ENCODE measurements at regions not wholly inside any gene's neighbourhood (a gene's known extent, or its start where the extent isn't known, plus 50 kb on each side); places are given as distances from the start of the nearest gene placed in this dataset.
"Not testable (repeated sequence)": the region's sequence is repeated elsewhere in the genome, so short reads cannot be mapped to it uniquely, and the experiment has no call there.

DNA sequence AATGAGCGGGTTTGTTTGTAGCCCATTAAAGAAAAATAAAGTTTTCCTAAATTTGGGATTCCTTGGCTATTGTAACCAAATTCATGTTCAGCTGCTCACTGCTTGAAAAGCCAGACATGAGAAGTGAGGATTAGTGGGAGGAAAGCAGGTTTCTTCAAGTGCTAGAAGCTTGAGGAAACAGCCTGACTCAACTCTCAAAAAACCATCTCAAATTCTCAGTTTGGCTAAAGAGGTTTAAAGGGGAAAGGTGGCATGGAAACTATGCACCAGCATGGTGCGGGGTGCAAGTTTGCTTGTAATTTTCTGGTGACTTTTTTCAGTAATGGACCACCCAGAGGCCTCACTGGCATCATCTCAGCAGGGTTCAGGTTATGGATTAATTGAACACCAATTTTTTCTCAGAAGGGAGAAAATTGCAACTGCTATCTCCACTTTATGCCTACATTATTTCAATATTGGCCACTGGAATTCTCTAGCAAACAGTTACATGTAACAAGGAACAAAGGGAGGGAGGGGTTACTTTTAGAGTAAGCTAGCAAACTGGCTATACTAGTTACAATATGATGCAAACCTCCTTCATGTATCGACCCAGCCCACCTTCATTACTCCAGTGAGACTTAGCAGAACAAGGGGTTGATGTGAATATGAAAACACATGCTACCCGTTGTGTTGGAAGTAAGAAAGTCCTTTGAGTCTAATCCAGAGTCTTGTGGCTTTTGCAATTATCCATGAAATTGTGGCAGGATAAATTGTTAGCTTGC is 85.0 kb upstream of the IFNGR1 start:
- H3K4me1 ChIP-seq (ENCODE audit: insufficient read depth, low read length) = peaks cover 9% of the 10 kb centered on the region
- H3K4me3 ChIP-seq (ENCODE audit: low read length) = no peak overlapping the region
- H3K9ac ChIP-seq (ENCODE audit: low read depth, low read length) = no peak overlapping the region
- H3K9me3 ChIP-seq (ENCODE audit: insufficient read depth, low read depth, low read length) = no peaks in the 10 kb centered on the region
- no peaks in the 10 kb centered on the region for H3K27me3 ChIP-seq (ENCODE audit: insufficient read depth, low read length)
- no peaks in the 10 kb centered on the region for H3K36me3 ChIP-seq (ENCODE audit: insufficient read depth, low read depth, low read length)
- H3K27ac ChIP-seq (ENCODE audit: low read length) = no peak overlapping the region

- Histone ChIP-seq H3K9me3 (ENCODE audit: insufficient read depth, low read depth, low read length) (no peaks in the 10 kb centered on the region), H3K9ac (ENCODE audit: low read depth, low read length) (no peak overlapping the region), H3K27me3 (ENCODE audit: insufficient read depth, low read length) (no peaks in the 10 kb centered on the region), H3K36me3 (ENCODE audit: insufficient read depth, low read depth, low read length) (no peaks in the 10 kb centered on the region), H3K27ac (ENCODE audit: low read length) (no peak overlapping the region), H3K4me1 (ENCODE audit: insufficient read depth, low read length) (peaks cover 8% of the 10 kb centered on the region), H3K4me3 (ENCODE audit: low read length) (no peak overlapping the region)
These were observed 84.3 kb upstream of the IFNGR1 start for GRCh38 chr6:137303441-137303840.

GRCh38 chr6:137299681-137300080 is 80.5 kb upstream of the IFNGR1 start:
- H3K4me1 ChIP-seq (ENCODE audit: insufficient read depth, low read length) = peaks cover 32% of the 10 kb centered on the region
- H3K36me3 ChIP-seq (ENCODE audit: insufficient read depth, low read depth, low read length) = no peaks in the 10 kb centered on the region
- H3K27ac ChIP-seq (ENCODE audit: low read length) = no peak overlapping the region
- H3K4me3 ChIP-seq (ENCODE audit: low read length) = no peak overlapping the region
- H3K9me3 ChIP-seq (ENCODE audit: insufficient read depth, low read depth, low read length) = no peaks in the 10 kb centered on the region
- H3K27me3 ChIP-seq (ENCODE audit: insufficient read depth, low read length) = no peaks in the 10 kb centered on the region
- no peak overlapping the region for H3K9ac ChIP-seq (ENCODE audit: low read depth, low read length)

GRCh38 chr6:137297887-137298286 is 78.7 kb upstream of the IFNGR1 start:
- H3K27ac ChIP-seq (ENCODE audit: low read length) = no peak overlapping the region
- no peaks in the 10 kb centered on the region for H3K27me3 ChIP-seq (ENCODE audit: insufficient read depth, low read length)
- no peaks in the 10 kb centered on the region for H3K9me3 ChIP-seq (ENCODE audit: insufficient read depth, low read depth, low read length)
- peak overlapping the region; percentile 46; the same call in 1 of the 2 replicates for H3K9ac ChIP-seq (ENCODE audit: low read depth, low read length)
- no peaks in the 10 kb centered on the region for H3K36me3 ChIP-seq (ENCODE audit: insufficient read depth, low read depth, low read length)
- peak overlapping the region; percentile 44; the same call in 1 of the 2 replicates for H3K4me3 ChIP-seq (ENCODE audit: low read length)
- H3K4me1 ChIP-seq (ENCODE audit: insufficient read depth, low read length) = peaks cover 32% of the 10 kb centered on the region

GRCh38 chr6:137292326-137292725 is 73.1 kb upstream of the IFNGR1 start:
- H3K27ac ChIP-seq (ENCODE audit: low read length); H3K27me3 ChIP-seq (ENCODE audit: insufficient read depth, low read length); H3K4me3 ChIP-seq (ENCODE audit: low read length); H3K9me3 ChIP-seq (ENCODE audit: insufficient read depth, low read depth, low read length); H3K9ac ChIP-seq (ENCODE audit: low read depth, low read length); H3K36me3 ChIP-seq (ENCODE audit: insufficient read depth, low read depth, low read length): not testable (repeated sequence)
- peaks cover 16% of the 10 kb centered on the region for H3K4me1 ChIP-seq (ENCODE audit: insufficient read depth, low read length)

DNA sequence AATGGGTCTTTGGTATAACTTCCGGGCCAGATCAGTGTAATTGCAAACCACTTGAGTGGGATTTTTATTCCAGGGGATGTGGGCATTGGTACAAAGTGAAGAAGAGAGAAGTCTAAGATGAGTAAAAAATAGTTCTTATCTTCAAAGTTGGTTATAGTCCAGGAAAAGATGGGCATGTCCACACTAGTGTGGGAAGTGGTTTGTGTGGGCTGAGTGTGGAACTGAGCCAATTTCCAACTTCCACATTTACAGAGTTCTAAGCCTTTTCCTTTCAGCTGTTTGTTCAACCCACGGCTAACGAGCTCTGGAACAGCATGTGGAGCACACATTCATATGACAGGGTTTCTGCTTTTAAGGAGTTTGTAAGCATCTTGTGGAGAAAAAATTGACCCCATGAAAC is 72.3 kb upstream of the IFNGR1 start:
- Histone ChIP-seq H3K4me1 (ENCODE audit: insufficient read depth, low read length) (peaks cover 7% of the 10 kb centered on the region), H3K27me3 (ENCODE audit: insufficient read depth, low read length) (no peaks in the 10 kb centered on the region), H3K27ac (ENCODE audit: low read length) (no peak overlapping the region), H3K9ac (ENCODE audit: low read depth, low read length) (no peak overlapping the region), H3K9me3 (ENCODE audit: insufficient read depth, low read depth, low read length) (no peaks in the 10 kb centered on the region), H3K36me3 (ENCODE audit: insufficient read depth, low read depth, low read length) (no peaks in the 10 kb centered on the region), H3K4me3 (ENCODE audit: low read length) (no peak overlapping the region)

DNA sequence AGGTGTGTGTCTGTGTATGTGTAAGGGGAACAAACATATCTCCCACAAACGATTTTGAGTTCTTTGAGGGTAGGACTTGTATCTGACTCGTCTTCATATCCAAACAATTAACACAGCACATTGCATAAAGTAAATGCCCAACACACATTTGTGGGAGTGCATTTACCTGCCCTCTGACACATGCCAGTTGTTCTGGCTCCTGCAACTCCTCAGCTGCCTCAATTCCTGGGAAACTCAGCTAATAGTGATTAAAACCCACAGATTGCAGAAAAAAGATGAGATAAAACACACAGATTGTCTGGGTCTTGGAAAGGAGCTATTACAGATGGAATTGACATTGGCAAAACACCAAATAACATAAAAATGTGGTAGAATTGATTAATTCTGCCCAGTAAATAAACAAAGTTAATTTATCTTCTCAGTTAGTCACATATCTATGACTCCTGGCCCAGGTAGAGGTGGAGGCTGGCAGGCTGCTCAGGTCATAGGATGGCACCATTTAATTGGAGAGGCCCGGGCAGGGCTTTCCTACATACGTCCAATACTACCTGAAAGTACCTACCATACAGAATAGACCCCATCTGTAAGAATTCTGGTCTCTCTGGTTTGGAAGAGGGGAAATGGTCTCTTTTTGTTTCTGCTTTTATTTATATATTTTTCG is 71.5 kb upstream of the IFNGR1 start:
- Histone ChIP-seq H3K36me3 (ENCODE audit: insufficient read depth, low read depth, low read length) (no peaks in the 10 kb centered on the region), H3K9ac (ENCODE audit: low read depth, low read length) (no peak overlapping the region), H3K4me3 (ENCODE audit: low read length) (no peak overlapping the region), H3K9me3 (ENCODE audit: insufficient read depth, low read depth, low read length) (no peaks in the 10 kb centered on the region), H3K4me1 (ENCODE audit: insufficient read depth, low read length) (peaks cover under 1% of the 10 kb centered on the region; the same call in 1 of the 2 replicates), H3K27ac (ENCODE audit: low read length) (no peak overlapping the region), H3K27me3 (ENCODE audit: insufficient read depth, low read length) (no peaks in the 10 kb centered on the region)

- H3K9ac ChIP-seq (ENCODE audit: low read depth, low read length) = no peak overlapping the region
- H3K36me3 ChIP-seq (ENCODE audit: insufficient read depth, low read depth, low read length) = no peaks in the 10 kb centered on the region
- H3K4me1 ChIP-seq (ENCODE audit: insufficient read depth, low read length) = no peaks in the 10 kb centered on the region
- no peaks in the 10 kb centered on the region for H3K27me3 ChIP-seq (ENCODE audit: insufficient read depth, low read length)
- no peak overlapping the region for H3K4me3 ChIP-seq (ENCODE audit: low read length)
- no peaks in the 10 kb centered on the region for H3K9me3 ChIP-seq (ENCODE audit: insufficient read depth, low read depth, low read length)
- no peak overlapping the region for H3K27ac ChIP-seq (ENCODE audit: low read length)
These were observed 67.7 kb upstream of the IFNGR1 start for GRCh38 chr6:137286916-137287315.

DNA sequence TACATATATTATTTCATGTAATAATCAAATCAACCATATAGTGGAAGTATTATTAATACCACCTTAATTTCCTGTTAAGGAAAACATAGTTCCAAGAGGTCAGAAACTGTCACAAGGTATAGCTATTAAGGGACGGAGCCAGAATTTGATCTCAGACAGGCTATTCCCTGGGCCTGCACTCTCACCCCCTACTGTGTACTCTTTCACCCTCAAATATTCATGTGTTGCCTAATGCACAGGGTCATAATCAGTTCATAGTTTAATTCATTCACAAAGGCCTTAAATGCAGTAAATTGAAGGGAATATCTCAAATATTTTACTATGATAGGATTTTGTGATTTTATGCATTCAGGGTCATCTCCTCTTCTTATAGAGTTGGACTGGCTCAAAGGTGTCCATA is 67.2 kb upstream of the IFNGR1 start:
- Histone ChIP-seq H3K9ac (ENCODE audit: low read depth, low read length) (no peak overlapping the region), H3K27ac (ENCODE audit: low read length) (no peak overlapping the region), H3K4me1 (ENCODE audit: insufficient read depth, low read length) (no peaks in the 10 kb centered on the region), H3K36me3 (ENCODE audit: insufficient read depth, low read depth, low read length) (no peaks in the 10 kb centered on the region), H3K9me3 (ENCODE audit: insufficient read depth, low read depth, low read length) (no peaks in the 10 kb centered on the region), H3K27me3 (ENCODE audit: insufficient read depth, low read length) (no peaks in the 10 kb centered on the region), H3K4me3 (ENCODE audit: low read length) (no peak overlapping the region)

DNA sequence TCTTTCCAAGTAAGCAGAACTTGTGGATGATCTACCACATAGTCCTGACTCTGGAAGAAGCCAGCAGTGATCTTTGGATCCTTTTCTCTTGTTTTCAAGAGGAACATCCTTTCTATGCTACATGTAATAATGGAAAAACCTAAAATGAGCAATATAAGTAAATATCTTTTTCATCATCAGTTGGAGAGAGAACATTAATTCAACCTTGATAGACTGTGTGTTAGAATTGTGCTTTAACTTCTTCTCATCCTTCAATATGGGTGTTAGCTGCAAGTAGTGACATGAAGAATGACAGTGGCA is 65.6 kb upstream of the IFNGR1 start:
- no peaks in the 10 kb centered on the region for H3K27me3 ChIP-seq (ENCODE audit: insufficient read depth, low read length)
- H3K4me1 ChIP-seq (ENCODE audit: insufficient read depth, low read length) = no peaks in the 10 kb centered on the region
- H3K9ac ChIP-seq (ENCODE audit: low read depth, low read length) = no peak overlapping the region
- H3K9me3 ChIP-seq (ENCODE audit: insufficient read depth, low read depth, low read length) = no peaks in the 10 kb centered on the region
- no peaks in the 10 kb centered on the region for H3K36me3 ChIP-seq (ENCODE audit: insufficient read depth, low read depth, low read length)
- no peak overlapping the region for H3K27ac ChIP-seq (ENCODE audit: low read length)
- H3K4me3 ChIP-seq (ENCODE audit: low read length) = no peak overlapping the region

GRCh38 chr6:137283940-137284810 is 65.0 kb upstream of the IFNGR1 start:
- no peak overlapping the region for H3K4me3 ChIP-seq (ENCODE audit: low read length)
- no peaks in the 10 kb centered on the region for H3K4me1 ChIP-seq (ENCODE audit: insufficient read depth, low read length)
- H3K27me3 ChIP-seq (ENCODE audit: insufficient read depth, low read length) = no peaks in the 10 kb centered on the region
- H3K27ac ChIP-seq (ENCODE audit: low read length) = no peak overlapping the region
- no peak overlapping the region for H3K9ac ChIP-seq (ENCODE audit: low read depth, low read length)
- H3K9me3 ChIP-seq (ENCODE audit: insufficient read depth, low read depth, low read length) = no peaks in the 10 kb centered on the region
- H3K36me3 ChIP-seq (ENCODE audit: insufficient read depth, low read depth, low read length) = no peaks in the 10 kb centered on the region

DNA sequence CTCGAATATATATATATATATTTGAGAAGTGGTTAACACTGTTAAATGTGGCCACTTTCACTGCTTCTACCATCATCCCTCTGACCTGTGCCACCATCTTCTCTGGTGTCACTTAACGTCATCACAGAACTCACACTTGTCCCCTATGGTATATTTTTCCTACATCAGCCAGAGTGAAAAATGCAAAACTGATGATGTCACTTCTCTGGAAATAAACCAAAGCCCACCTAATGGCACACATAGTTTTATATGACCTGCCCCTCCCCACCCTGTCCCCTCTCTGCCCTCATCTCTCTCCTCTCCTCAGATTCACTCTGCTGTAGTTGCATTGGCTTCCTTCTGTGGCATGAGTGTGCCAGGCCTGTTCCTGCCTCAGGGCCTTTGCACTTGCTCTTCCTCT is 63.9 kb upstream of the IFNGR1 start:
- no peaks in the 10 kb centered on the region for H3K36me3 ChIP-seq (ENCODE audit: insufficient read depth, low read depth, low read length)
- no peaks in the 10 kb centered on the region for H3K4me1 ChIP-seq (ENCODE audit: insufficient read depth, low read length)
- H3K27me3 ChIP-seq (ENCODE audit: insufficient read depth, low read length) = no peaks in the 10 kb centered on the region
- H3K27ac ChIP-seq (ENCODE audit: low read length) = no peak overlapping the region
- no peak overlapping the region for H3K4me3 ChIP-seq (ENCODE audit: low read length)
- no peaks in the 10 kb centered on the region for H3K9me3 ChIP-seq (ENCODE audit: insufficient read depth, low read depth, low read length)
- no peak overlapping the region for H3K9ac ChIP-seq (ENCODE audit: low read depth, low read length)
